ENCODE measurements at regions not wholly inside any gene's neighbourhood (a gene's known extent, or its start where the extent isn't known, plus 50 kb on each side); places are given as distances from the start of the nearest gene placed in this dataset.

- no peak for TF ChIP-seq CTCF (conservative IDR thresholded peaks at IDR 0.05)
- TF ChIP-seq EZH2 (IDR thresholded peaks at IDR 0.05; ENCODE audit: low read depth): no peak
These were observed 329.9 kb downstream of the BMP4 start for GRCh38 chr14:53626761-53627160.
